Neural cell (in vitro differentiated cells): ENCODE measurements at regions not wholly inside any gene's neighbourhood (a gene's known extent, or its start where the extent isn't known, plus 50 kb on each side); places are given as distances from the start of the nearest gene placed in this dataset.

Experiments used
- H2AFZ ChIP-seq: fragments of 200-600, 300-800 bp; sonication (generic), shearing (Covaris generic); 2 replicates; pipeline ENCODE4 v1.6.0; 2014; ENCODE audit warnings: low read depth, mild to moderate bottlenecking, antibody characterized with exemption, low read length, moderate library complexity
- H3F3A ChIP-seq: fragments of 200-600 bp; shearing (Covaris generic); 2 replicates; pipeline ENCODE4 v1.6.1; 2016; ENCODE audit warnings: mild to moderate bottlenecking, moderate library complexity, mixed read lengths, antibody characterized with exemption, low read length; ENCODE audit not compliant: insufficient read depth, poor library complexity, severe bottlenecking
- H3K27ac ChIP-seq: fragments of 200-600, 300-800 bp; sonication (generic), shearing (Covaris generic); 2 replicates; pipeline ENCODE4 v1.5.1; 2014; ENCODE audit warnings: mild to moderate bottlenecking, low read length, moderate library complexity
- H3K27me3 ChIP-seq: fragments of 300-800, 200-600 bp; sonication (generic), shearing (Covaris generic); 2 replicates; pipeline ENCODE4 v1.6.0; 2014; ENCODE audit warnings: mild to moderate bottlenecking, low read depth, low read length, moderate library complexity; ENCODE audit not compliant: insufficient read depth
- H3K36me3 ChIP-seq: fragments of 300-800, 200-600 bp; sonication (generic), shearing (Covaris generic); 2 replicates; pipeline ENCODE4 v1.5.1; 2014; ENCODE audit warnings: mild to moderate bottlenecking, antibody characterized with exemption, low read length, moderate library complexity; ENCODE audit not compliant: insufficient read depth
- H3K4me2 ChIP-seq: fragments of 300-800, 200-600 bp; sonication (generic), shearing (Covaris generic); 2 replicates; pipeline ENCODE4 v1.6.0; 2014; ENCODE audit warnings: mild to moderate bottlenecking, low read length
- H3K4me3 ChIP-seq: fragments of 300-800, 200-600 bp; sonication (generic), shearing (Covaris generic); 2 replicates; pipeline ENCODE4 v1.5.1; 2014; ENCODE audit warnings: mild to moderate bottlenecking, low read length, moderate library complexity
- H3K79me2 ChIP-seq: fragments of 200-600 bp; shearing (Covaris generic); replicated peaks from 2 replicates; pipeline ENCODE4 v1.6.0; 2014; ENCODE audit warnings: mild to moderate bottlenecking, low read length, moderate library complexity; ENCODE audit not compliant: insufficient read depth
- H3K9ac ChIP-seq: fragments of 300-800, 200-600 bp; sonication (generic), shearing (Covaris generic); 2 replicates; pipeline ENCODE4 v1.6.1; 2016; ENCODE audit warnings: mild to moderate bottlenecking, low read length, mixed read lengths
- H3K9me2 ChIP-seq: fragments of 200-600 bp; shearing (Covaris generic); 2 replicates; pipeline ENCODE4 v1.6.1; 2016; ENCODE audit warnings: mild to moderate bottlenecking, low read length, mixed read lengths; ENCODE audit not compliant: insufficient read depth
- H3K9me3 ChIP-seq: fragments of 200-600, 300-800 bp; sonication (generic), shearing (Covaris generic); 2 replicates; pipeline ENCODE4 v1.6.1; 2016; ENCODE audit warnings: mild to moderate bottlenecking, mixed run types, low read length, moderate library complexity, mixed read lengths
- H4K20me1 ChIP-seq: fragments of 200-600 bp; shearing (Covaris generic); 2 replicates; pipeline ENCODE4 v1.6.1; 2016; ENCODE audit warnings: mild to moderate bottlenecking, mixed run types; ENCODE audit not compliant: insufficient read depth
- EP300 ChIP-seq: fragments of 450-650 bp; conservative IDR thresholded peaks from 2 replicates; pipeline ENCODE4 v1.6.1; 2014; ENCODE audit warnings: antibody characterized with exemption, mild to moderate bottlenecking, moderate library complexity; ENCODE audit not compliant: poor library complexity, severe bottlenecking
- EZH2 ChIP-seq: fragments of 200-600, 300-800 bp; shearing (Covaris generic), sonication (generic); IDR thresholded peaks from 2 replicates; pipeline ENCODE4 v1.6.1; 2014; ENCODE audit warnings: antibody characterized with exemption, low read length, borderline replicate concordance, mild to moderate bottlenecking; ENCODE audit not compliant: insufficient read depth, poor library complexity, severe bottlenecking
- MXI1 ChIP-seq: fragments of 450-650 bp; conservative IDR thresholded peaks from 2 replicates; pipeline ENCODE4 v1.6.1; 2014; ENCODE audit warnings: antibody characterized with exemption, mild to moderate bottlenecking; ENCODE audit not compliant: poor library complexity, severe bottlenecking
- POLR2AphosphoS5 ChIP-seq: IDR thresholded peaks from 2 replicates; pipeline ENCODE4 v1.6.1; 2012
- RAD21 ChIP-seq: fragments of 450-650 bp; conservative IDR thresholded peaks from 2 replicates; pipeline ENCODE4 v1.6.1; 2014; ENCODE audit warnings: antibody characterized with exemption, mild to moderate bottlenecking, moderate library complexity
- SMC3 ChIP-seq: fragments of 450-650 bp; conservative IDR thresholded peaks from 2 replicates; pipeline ENCODE4 v1.6.1; 2014; ENCODE audit warnings: antibody characterized with exemption, mild to moderate bottlenecking, moderate library complexity; ENCODE audit not compliant: poor library complexity
- TAF1 ChIP-seq: IDR thresholded peaks from 2 replicates; pipeline ENCODE4 v1.6.1; 2012; ENCODE audit warnings: low read depth
- TF ChIP-seq, protein P1 (sequence below): IDR thresholded peaks from 2 replicates; pipeline ENCODE4 v1.6.1; 2012; ENCODE audit warnings: borderline replicate concordance
- TF ChIP-seq, protein P2 (sequence below): fragments of 450-650 bp; IDR thresholded peaks from 2 replicates; pipeline ENCODE4 v1.5.1; 2014; ENCODE audit warnings: antibody characterized with exemption, mild to moderate bottlenecking, moderate library complexity; ENCODE audit not compliant: poor library complexity, severe bottlenecking

- H3K27ac ChIP-seq: no peak overlapping the region
- H3K9me3 ChIP-seq: no peaks in the 10 kb centered on the region
Observed at GRCh38 chr3:41115069-41115468, 84.2 kb upstream of the CTNNB1 start.

GRCh38 chr3:41116851-41117250 lies 82.5 kb upstream of the CTNNB1 start:
- no peaks in the 10 kb centered on the region for H4K20me1 ChIP-seq
- TF ChIP-seq, protein P1, sequence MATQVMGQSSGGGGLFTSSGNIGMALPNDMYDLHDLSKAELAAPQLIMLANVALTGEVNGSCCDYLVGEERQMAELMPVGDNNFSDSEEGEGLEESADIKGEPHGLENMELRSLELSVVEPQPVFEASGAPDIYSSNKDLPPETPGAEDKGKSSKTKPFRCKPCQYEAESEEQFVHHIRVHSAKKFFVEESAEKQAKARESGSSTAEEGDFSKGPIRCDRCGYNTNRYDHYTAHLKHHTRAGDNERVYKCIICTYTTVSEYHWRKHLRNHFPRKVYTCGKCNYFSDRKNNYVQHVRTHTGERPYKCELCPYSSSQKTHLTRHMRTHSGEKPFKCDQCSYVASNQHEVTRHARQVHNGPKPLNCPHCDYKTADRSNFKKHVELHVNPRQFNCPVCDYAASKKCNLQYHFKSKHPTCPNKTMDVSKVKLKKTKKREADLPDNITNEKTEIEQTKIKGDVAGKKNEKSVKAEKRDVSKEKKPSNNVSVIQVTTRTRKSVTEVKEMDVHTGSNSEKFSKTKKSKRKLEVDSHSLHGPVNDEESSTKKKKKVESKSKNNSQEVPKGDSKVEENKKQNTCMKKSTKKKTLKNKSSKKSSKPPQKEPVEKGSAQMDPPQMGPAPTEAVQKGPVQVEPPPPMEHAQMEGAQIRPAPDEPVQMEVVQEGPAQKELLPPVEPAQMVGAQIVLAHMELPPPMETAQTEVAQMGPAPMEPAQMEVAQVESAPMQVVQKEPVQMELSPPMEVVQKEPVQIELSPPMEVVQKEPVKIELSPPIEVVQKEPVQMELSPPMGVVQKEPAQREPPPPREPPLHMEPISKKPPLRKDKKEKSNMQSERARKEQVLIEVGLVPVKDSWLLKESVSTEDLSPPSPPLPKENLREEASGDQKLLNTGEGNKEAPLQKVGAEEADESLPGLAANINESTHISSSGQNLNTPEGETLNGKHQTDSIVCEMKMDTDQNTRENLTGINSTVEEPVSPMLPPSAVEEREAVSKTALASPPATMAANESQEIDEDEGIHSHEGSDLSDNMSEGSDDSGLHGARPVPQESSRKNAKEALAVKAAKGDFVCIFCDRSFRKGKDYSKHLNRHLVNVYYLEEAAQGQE: no peak
- TF ChIP-seq TAF1: no peak
- no peak for TF ChIP-seq EZH2
- TF ChIP-seq SMC3: no peak
- TF ChIP-seq, protein P2, sequence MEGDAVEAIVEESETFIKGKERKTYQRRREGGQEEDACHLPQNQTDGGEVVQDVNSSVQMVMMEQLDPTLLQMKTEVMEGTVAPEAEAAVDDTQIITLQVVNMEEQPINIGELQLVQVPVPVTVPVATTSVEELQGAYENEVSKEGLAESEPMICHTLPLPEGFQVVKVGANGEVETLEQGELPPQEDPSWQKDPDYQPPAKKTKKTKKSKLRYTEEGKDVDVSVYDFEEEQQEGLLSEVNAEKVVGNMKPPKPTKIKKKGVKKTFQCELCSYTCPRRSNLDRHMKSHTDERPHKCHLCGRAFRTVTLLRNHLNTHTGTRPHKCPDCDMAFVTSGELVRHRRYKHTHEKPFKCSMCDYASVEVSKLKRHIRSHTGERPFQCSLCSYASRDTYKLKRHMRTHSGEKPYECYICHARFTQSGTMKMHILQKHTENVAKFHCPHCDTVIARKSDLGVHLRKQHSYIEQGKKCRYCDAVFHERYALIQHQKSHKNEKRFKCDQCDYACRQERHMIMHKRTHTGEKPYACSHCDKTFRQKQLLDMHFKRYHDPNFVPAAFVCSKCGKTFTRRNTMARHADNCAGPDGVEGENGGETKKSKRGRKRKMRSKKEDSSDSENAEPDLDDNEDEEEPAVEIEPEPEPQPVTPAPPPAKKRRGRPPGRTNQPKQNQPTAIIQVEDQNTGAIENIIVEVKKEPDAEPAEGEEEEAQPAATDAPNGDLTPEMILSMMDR: no peak
- no peak for TF ChIP-seq POLR2AphosphoS5
- no peak for TF ChIP-seq EP300
- no peak for TF ChIP-seq RAD21
- no peak for TF ChIP-seq MXI1
- H3K9me3 ChIP-seq: no peaks in the 10 kb centered on the region
- no peak overlapping the region for H3K4me3 ChIP-seq
- H3K79me2 ChIP-seq: no peaks in the 10 kb centered on the region
- H3K4me2 ChIP-seq: no peak overlapping the region
- H3K27ac ChIP-seq: no peak overlapping the region
- no peaks in the 10 kb centered on the region for H3F3A ChIP-seq
- H3K27me3 ChIP-seq: no peaks in the 10 kb centered on the region
- H3K9me2 ChIP-seq: no peaks in the 10 kb centered on the region
- no peaks in the 10 kb centered on the region for H3K36me3 ChIP-seq
- H3K9ac ChIP-seq: no peak overlapping the region
- H2AFZ ChIP-seq: no peak overlapping the region

More at GRCh38 chr3:41115069-41115468, 84.2 kb upstream of the CTNNB1 start:
- Histone ChIP-seq H3F3A (no peaks in the 10 kb centered on the region), H3K9me2 (no peaks in the 10 kb centered on the region), H3K9ac (no peak overlapping the region), H3K4me3 (no peak overlapping the region), H2AFZ (no peak overlapping the region), H3K4me2 (no peak overlapping the region), H3K79me2 (no peaks in the 10 kb centered on the region), H4K20me1 (no peaks in the 10 kb centered on the region), H3K27me3 (no peaks in the 10 kb centered on the region), H3K36me3 (no peaks in the 10 kb centered on the region)
- TF ChIP-seq EZH2 (no peak), POLR2AphosphoS5 (no peak), RAD21 (no peak), MXI1 (no peak), TAF1 (no peak), SMC3 (no peak), EP300 (no peak)
- TF ChIP-seq, protein P2: no peak
- TF ChIP-seq, protein P1: no peak
